Cardiac muscle cell (in vitro differentiated cells and primary cell): ENCODE measurements at regions not wholly inside any gene's neighbourhood (a gene's known extent, or its start where the extent isn't known, plus 50 kb on each side); places are given as distances from the start of the nearest gene placed in this dataset.

ENCODE experiments used
- DNase-seq, 2 donors: peaks; one replicate each; pipeline versions ENCODE4 v3.0.0 to v3.0.0-alpha.2; 2010 to 2017; ENCODE audit warnings: low read depth in 1 of 2, low spot score in 1 of 2
- H3K27ac ChIP-seq: fragments of 200-600 bp; sonication (generic); 2 replicates; pipeline ENCODE4 v1.5.1; 2016
- H3K27me3 ChIP-seq: fragments of 200-600 bp; sonication (generic); 2 replicates; pipeline ENCODE4 v1.6.0; 2016; ENCODE audit warnings: control low read depth
- H3K36me3 ChIP-seq: fragments of 200-600 bp; sonication (generic); 2 replicates; pipeline ENCODE4 v1.5.1; 2016; ENCODE audit warnings: control low read depth
- H3K4me1 ChIP-seq: fragments of 200-600 bp; sonication (generic); 2 replicates; pipeline ENCODE4 v1.8.1; 2017; ENCODE audit warnings: low read depth, mild to moderate bottlenecking, mixed run types
- H3K4me3 ChIP-seq: fragments of 200-600 bp; sonication (generic); 2 replicates; pipeline ENCODE4 v1.5.1; 2016; ENCODE audit warnings: mild to moderate bottlenecking
- H3K9me3 ChIP-seq: fragments of 200-600 bp; sonication (generic); 2 replicates; pipeline ENCODE4 v1.5.1; 2017; ENCODE audit warnings: low read depth, mild to moderate bottlenecking, control low read depth
- TF ChIP-seq, protein P1 (sequence below): IDR thresholded peaks from 2 replicates; pipeline ENCODE4 v1.5.1; 2012; ENCODE audit warnings: low read depth, mild to moderate bottlenecking, low read length

DNA sequence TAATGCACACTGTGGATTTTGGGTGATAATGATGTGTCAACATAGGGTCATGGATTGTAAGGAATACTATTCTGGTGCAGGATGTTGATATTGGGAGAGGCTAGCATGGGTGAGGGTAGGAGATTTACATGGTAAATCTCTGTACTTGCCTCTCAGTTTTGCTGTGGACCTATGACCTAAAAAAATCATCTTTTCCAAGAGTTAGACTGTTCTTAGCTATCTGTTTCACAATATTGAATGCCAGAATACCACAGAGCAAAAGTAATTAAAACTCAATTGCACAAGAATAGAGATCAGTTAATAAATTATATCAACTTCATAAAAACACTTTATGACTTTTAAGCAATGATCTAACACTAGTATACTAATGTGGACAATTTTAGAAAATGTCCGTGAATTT is 651.6 kb downstream of the HTR1A start:
- no peak for DNase-seq
- no peak overlapping the region for H3K27ac ChIP-seq
- H3K36me3 ChIP-seq, result no peaks in the 10 kb centered on the region
- H3K27me3 ChIP-seq, result no peaks in the 10 kb centered on the region
- H3K4me3 ChIP-seq, result no peak overlapping the region
- TF ChIP-seq, protein P1, sequence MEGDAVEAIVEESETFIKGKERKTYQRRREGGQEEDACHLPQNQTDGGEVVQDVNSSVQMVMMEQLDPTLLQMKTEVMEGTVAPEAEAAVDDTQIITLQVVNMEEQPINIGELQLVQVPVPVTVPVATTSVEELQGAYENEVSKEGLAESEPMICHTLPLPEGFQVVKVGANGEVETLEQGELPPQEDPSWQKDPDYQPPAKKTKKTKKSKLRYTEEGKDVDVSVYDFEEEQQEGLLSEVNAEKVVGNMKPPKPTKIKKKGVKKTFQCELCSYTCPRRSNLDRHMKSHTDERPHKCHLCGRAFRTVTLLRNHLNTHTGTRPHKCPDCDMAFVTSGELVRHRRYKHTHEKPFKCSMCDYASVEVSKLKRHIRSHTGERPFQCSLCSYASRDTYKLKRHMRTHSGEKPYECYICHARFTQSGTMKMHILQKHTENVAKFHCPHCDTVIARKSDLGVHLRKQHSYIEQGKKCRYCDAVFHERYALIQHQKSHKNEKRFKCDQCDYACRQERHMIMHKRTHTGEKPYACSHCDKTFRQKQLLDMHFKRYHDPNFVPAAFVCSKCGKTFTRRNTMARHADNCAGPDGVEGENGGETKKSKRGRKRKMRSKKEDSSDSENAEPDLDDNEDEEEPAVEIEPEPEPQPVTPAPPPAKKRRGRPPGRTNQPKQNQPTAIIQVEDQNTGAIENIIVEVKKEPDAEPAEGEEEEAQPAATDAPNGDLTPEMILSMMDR, result no peak
- H3K9me3 ChIP-seq, result no peaks in the 10 kb centered on the region
- no peaks in the 10 kb centered on the region for H3K4me1 ChIP-seq

DNA sequence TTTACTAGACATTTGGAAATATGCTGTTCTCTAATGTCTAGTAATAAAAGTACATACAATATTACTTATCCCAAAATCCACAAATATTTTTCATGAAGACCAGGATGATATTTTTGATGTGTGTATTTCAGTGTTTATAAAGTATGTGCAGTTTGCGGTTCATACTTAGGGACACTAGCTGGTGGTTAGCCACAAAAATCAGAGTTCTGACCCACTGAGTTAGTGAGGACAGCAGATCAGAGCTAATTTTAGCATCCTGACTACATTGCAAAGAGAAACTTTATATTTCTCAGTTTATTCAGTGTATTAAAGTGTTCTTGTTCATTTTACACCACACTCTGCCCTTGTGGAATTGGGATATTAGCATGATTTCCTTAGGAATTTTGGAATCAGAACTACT is 655.3 kb downstream of the HTR1A start:
- Histone ChIP-seq H3K4me1 (no peaks in the 10 kb centered on the region), H3K4me3 (no peak overlapping the region), H3K27me3 (no peaks in the 10 kb centered on the region), H3K9me3 (no peaks in the 10 kb centered on the region), H3K36me3 (no peaks in the 10 kb centered on the region), H3K27ac (no peak overlapping the region)
- no peak for DNase-seq
- TF ChIP-seq, protein P1, result no peak

DNA sequence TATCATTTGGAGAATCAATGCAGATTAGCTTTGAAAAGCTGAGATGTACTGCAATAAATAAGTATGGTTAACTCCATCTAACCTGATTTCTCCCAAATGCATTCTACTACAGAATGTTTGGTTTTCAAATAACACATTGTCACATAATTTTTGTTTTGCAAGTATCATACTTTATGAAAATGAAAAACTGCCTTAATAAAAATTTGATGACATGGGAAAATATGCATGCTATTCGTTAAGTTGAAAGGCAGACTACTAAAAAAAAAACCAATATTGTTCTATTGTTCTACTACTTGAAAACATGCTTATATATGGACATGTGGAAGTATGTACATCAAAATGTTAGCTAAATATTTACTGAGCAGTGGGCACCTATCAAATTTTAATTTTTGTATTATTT is 668.9 kb downstream of the HTR1A start:
- TF ChIP-seq, protein P1, result no peak
- Histone ChIP-seq H3K27me3 (no peaks in the 10 kb centered on the region), H3K9me3 (no peaks in the 10 kb centered on the region), H3K4me3 (no peak overlapping the region), H3K27ac (no peak overlapping the region), H3K36me3 (no peaks in the 10 kb centered on the region), H3K4me1 (no peaks in the 10 kb centered on the region)
- no peak for DNase-seq

DNA sequence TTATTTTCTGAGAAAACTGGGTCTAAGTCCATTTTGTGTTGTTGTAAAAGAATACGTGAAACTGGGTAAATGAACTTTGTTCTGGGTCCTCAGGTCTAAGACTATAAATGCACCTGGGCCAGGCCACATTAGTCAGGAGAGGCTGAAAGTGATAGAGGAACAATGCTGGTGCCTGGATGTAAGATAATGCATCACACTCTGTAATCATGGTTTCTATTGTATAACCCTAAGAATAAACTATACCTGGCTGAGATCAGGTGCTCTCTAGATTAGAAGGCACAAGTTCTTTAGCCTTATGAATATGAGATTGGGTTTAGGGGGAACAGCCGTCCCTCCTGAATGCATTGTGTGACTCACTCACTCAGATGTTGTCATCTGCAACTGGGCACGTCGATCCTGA is 675.5 kb downstream of the HTR1A start:
- Histone ChIP-seq H3K27me3 (no peaks in the 10 kb centered on the region), H3K4me3 (no peak overlapping the region), H3K9me3 (no peaks in the 10 kb centered on the region), H3K27ac (no peak overlapping the region), H3K4me1 (no peaks in the 10 kb centered on the region), H3K36me3 (no peaks in the 10 kb centered on the region)
- TF ChIP-seq, protein P1, result no peak
- DNase-seq, result no peak

DNA sequence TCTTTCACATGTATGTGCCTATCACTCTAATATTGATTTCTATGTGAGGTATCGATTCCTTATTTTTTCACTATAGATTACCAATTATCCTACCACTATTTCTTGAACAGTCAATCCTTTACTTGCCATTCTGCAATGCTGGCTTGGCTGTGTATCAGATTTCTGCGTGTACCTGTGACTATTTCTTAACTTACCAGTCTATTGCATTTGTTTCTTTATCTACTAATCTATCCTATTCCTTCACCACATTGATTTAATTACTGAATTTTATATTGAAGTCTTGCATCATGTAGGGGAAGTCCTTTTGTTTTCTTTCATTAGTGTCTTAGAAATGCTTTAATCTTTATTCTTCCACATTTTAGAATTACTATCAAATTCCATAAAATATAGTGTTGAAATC is 684.8 kb downstream of the LRRC70 start:
- Histone ChIP-seq H3K36me3 (no peaks in the 10 kb centered on the region), H3K4me1 (no peaks in the 10 kb centered on the region), H3K9me3 (no peaks in the 10 kb centered on the region), H3K27ac (no peak overlapping the region), H3K27me3 (no peaks in the 10 kb centered on the region), H3K4me3 (no peak overlapping the region)
- DNase-seq, result peak in 1 of 2 donors; percentile 53
- TF ChIP-seq, protein P1, result no peak
